ENCODE measurements at regions not wholly inside any gene's neighbourhood (a gene's known extent, or its start where the extent isn't known, plus 50 kb on each side); places are given as distances from the start of the nearest gene placed in this dataset.

DNA sequence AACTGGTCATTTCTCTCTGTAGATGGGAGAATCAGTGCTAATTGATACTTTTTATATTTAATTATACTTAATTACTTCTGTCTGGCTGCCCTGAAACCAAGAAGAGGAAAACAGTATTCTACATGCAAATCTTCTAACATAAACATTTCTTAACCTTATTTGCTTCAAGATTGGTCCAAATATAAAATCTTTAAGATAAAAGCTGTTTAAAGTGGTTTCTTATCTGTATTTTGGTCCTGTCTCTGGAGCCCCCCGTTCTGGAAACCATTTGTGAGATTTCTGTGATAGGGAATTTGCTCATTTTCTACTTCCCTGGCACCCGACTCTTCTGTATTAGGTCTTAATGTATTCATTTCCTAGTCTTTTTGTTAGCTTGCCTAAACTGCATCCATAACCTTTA, 168.6 kb downstream of the RNF144B start:
- peaks cover 7% of the 10 kb centered on the region for H3K9me3 Mint-ChIP-seq
- DNase-seq (ENCODE audit: low read depth, low spot score): no peak
- H3K36me3 Mint-ChIP-seq (ENCODE audit: low read depth): no peaks in the 10 kb centered on the region
- H3K4me1 Mint-ChIP-seq: peaks cover 4% of the 10 kb centered on the region
- no peaks in the 10 kb centered on the region for H3K27me3 Mint-ChIP-seq (ENCODE audit: low read depth)
- H3K27ac Mint-ChIP-seq (ENCODE audit: unreplicated experiment): no peak overlapping the region
- no peak overlapping the region for H3K4me3 Mint-ChIP-seq
- TF ChIP-seq, protein P1, sequence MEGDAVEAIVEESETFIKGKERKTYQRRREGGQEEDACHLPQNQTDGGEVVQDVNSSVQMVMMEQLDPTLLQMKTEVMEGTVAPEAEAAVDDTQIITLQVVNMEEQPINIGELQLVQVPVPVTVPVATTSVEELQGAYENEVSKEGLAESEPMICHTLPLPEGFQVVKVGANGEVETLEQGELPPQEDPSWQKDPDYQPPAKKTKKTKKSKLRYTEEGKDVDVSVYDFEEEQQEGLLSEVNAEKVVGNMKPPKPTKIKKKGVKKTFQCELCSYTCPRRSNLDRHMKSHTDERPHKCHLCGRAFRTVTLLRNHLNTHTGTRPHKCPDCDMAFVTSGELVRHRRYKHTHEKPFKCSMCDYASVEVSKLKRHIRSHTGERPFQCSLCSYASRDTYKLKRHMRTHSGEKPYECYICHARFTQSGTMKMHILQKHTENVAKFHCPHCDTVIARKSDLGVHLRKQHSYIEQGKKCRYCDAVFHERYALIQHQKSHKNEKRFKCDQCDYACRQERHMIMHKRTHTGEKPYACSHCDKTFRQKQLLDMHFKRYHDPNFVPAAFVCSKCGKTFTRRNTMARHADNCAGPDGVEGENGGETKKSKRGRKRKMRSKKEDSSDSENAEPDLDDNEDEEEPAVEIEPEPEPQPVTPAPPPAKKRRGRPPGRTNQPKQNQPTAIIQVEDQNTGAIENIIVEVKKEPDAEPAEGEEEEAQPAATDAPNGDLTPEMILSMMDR (conservative IDR thresholded peaks at IDR 0.05): no peak

- Mint-ChIP-seq H3K27me3 (ENCODE audit: low read depth) (no peaks in the 10 kb centered on the region), H3K9me3 (no peaks in the 10 kb centered on the region), H3K36me3 (ENCODE audit: low read depth) (no peaks in the 10 kb centered on the region), H3K4me3 (no peak overlapping the region), H3K27ac (ENCODE audit: unreplicated experiment) (no peak overlapping the region), H3K4me1 (peaks cover 12% of the 10 kb centered on the region)
- DNase-seq (ENCODE audit: low read depth, low spot score): no peak
- TF ChIP-seq, protein P1 (conservative IDR thresholded peaks at IDR 0.05): no peak
Observed at GRCh38 chr6:18561037-18561750, 174.0 kb downstream of the RNF144B start.

DNA sequence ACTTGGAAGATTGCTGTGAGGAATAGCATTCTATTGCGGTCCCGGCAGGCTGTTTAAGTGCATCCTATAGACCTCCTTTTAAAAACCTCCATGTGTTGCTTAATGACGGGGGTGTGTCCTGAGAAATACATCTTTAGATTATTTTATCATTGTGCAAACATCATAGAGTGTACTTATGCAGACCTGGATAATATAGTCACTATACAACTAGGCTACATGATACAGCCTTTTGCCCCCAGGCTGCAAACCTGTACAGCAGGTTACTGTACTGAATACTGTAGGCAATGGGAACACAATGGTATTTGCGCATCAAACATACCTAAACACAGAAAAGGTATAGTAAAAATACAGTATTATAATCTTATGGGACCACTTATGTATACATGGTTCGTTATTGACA, 175.6 kb downstream of the RNF144B start:
- Mint-ChIP-seq H3K27ac (ENCODE audit: unreplicated experiment) (no peak overlapping the region), H3K27me3 (ENCODE audit: low read depth) (no peaks in the 10 kb centered on the region), H3K9me3 (peaks cover 5% of the 10 kb centered on the region), H3K4me3 (no peak overlapping the region), H3K4me1 (peaks cover 12% of the 10 kb centered on the region), H3K36me3 (ENCODE audit: low read depth) (no peaks in the 10 kb centered on the region)
- DNase-seq (ENCODE audit: low read depth, low spot score): no peak
- TF ChIP-seq, protein P1 (conservative IDR thresholded peaks at IDR 0.05): no peak

GRCh38 chr6:18564775-18565174, 177.6 kb downstream of the RNF144B start:
- H3K4me1 Mint-ChIP-seq: peaks cover 12% of the 10 kb centered on the region
- no peaks in the 10 kb centered on the region for H3K36me3 Mint-ChIP-seq (ENCODE audit: low read depth)
- H3K9me3 Mint-ChIP-seq: peaks cover 5% of the 10 kb centered on the region
- H3K27ac Mint-ChIP-seq (ENCODE audit: unreplicated experiment): no peak overlapping the region
- H3K27me3 Mint-ChIP-seq (ENCODE audit: low read depth): no peaks in the 10 kb centered on the region
- no peak for DNase-seq (ENCODE audit: low read depth, low spot score)
- TF ChIP-seq, protein P1 (conservative IDR thresholded peaks at IDR 0.05): no peak
- no peak overlapping the region for H3K4me3 Mint-ChIP-seq

- H3K27me3 Mint-ChIP-seq (ENCODE audit: low read depth): no peaks in the 10 kb centered on the region
- H3K36me3 Mint-ChIP-seq (ENCODE audit: low read depth): no peaks in the 10 kb centered on the region
- DNase-seq (ENCODE audit: low read depth, low spot score): no peak
- no peak overlapping the region for H3K27ac Mint-ChIP-seq (ENCODE audit: unreplicated experiment)
- H3K4me1 Mint-ChIP-seq: peaks cover 12% of the 10 kb centered on the region
- H3K9me3 Mint-ChIP-seq: peaks cover 5% of the 10 kb centered on the region
- H3K4me3 Mint-ChIP-seq: no peak overlapping the region
- TF ChIP-seq, protein P1 (conservative IDR thresholded peaks at IDR 0.05): no peak
Observed at GRCh38 chr6:18565231-18565630, 178.1 kb downstream of the RNF144B start.

Measured in neural crest cell (in vitro differentiated cells).